ENCODE measurements at regions not wholly inside any gene's neighbourhood (a gene's known extent, or its start where the extent isn't known, plus 50 kb on each side); places are given as distances from the start of the nearest gene placed in this dataset.
"Not testable (repeated sequence)": the region's sequence is repeated elsewhere in the genome, so short reads cannot be mapped to it uniquely, and the experiment has no call there.

GRCh38 chr9:32894485-32894884 is 106.9 kb downstream of the APTX start:
- not testable (repeated sequence) for DNase-seq

DNA sequence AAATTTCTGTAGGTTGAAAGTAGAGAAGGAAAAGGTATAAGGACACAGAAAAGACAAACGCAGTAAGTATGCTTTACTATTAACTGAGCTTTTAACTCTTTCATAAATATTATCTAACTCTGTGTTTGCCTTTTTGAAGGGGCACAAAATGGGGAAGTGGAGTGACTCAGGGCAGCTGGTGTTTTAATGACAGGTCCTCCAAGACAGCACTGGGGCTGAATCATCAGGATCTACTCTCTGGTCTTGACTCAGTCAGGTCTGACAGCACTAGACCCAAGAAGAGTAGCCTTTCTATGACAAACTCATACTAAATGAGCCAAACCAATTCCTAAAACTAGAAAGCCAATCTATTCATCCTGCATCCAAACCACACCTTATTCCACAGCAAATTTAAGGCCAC is 102.2 kb downstream of the APTX start:
- peak; percentile 86 for DNase-seq

GRCh38 chr9:32899761-32900160 is 101.7 kb downstream of the APTX start:
- peak; percentile 15 for DNase-seq

DNA sequence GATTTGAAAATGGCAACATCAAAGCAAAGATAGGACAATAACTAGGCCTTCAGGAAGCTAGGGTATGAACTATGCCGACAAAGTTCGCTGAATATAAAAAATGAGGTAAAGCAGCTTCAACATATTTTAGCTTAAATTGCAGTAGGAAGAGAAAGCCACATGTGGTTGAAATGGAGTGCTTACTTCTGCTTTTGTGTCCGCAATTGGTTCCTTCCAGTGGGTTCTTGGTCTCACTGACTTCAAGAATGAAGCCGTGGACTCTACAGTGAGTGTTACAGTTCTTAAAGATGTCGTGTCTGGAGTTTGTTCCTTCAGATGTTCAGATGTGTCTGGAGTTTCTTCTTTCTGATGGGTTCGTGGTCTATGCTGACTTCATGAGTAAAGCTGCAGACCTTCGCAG is 95.2 kb downstream of the APTX start:
- DNase-seq, result peak; percentile 70

DNA sequence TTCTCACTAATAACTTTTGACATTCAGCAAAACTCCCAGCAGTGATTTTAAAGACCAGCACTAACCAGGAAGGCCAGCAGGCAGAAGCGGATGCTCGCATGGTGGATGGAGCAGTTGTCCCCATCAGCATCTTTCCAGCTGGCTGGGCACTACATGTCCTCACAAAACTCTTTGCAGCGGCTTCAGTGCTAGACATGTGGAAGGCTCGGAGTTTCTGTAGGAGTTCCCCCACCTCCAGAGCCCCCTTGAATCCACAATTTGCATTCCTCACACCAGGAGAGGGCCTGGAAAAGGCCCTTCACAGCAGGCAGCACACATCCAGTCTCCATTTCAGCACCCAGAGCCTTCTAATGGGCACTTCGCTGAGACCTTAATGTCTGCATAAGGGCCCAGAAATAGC is 85.6 kb downstream of the APTX start:
- DNase-seq, result no peak

DNA sequence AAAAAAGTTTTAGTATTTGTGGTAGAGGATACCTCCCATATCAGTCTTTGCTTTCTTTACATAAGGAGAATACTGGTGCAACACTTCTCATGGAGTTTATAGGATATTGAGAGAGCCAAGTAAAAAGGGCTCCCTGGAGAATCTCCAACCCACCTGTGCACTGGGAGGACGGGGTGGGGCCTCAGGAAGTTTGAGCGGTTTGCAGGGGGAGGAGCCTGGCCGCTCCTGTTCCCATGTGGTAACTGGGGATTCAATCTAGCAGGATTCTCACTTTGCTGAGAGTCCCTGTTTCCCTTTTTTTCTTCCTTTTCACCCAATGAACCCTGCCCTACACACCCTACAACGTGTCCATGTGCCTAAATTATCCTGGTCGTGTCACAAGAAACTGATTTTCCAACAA is 82.8 kb downstream of the APTX start:
- DNase-seq, result no peak
